ENCODE measurements at regions not wholly inside any gene's neighbourhood (a gene's known extent, or its start where the extent isn't known, plus 50 kb on each side); places are given as distances from the start of the nearest gene placed in this dataset.

GRCh38 chr5:39580702-39581453 is 156.1 kb upstream of the DAB2 start:
- DNase-seq = no peak

GRCh38 chr5:39579750-39580149 is 155.0 kb upstream of the DAB2 start:
- DNase-seq = no peak

DNA sequence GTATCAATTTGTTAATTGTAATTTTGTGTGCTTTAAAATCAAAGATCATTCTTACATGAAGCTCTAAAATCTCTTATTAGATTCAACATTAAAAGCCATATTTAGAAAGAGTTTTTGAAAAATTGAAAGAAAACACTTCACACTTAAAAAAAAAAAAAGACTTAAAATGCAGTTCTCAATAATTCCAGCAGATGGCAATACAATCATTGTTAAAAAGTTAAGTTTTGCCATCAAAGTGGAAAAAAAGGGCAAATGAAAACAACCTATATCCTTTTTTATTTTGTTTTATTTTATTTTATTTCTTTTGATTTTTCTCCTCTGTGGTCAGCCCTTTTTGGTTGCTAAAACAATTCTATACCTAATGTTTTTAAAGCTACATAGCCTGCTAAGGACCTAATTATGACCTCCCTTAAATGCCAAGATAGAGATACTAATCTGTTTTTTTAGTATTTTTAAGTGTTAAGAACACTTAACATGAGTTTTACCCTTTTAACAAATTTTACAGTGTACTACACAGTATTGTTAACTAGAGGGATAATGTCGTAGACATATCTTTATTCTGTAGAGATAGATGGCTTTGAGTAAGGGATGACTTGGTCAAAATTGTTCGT is 154.2 kb upstream of the DAB2 start:
- no peak for DNase-seq

- no peak for DNase-seq
These were observed 152.7 kb upstream of the DAB2 start for GRCh38 chr5:39577529-39577928.

DNA sequence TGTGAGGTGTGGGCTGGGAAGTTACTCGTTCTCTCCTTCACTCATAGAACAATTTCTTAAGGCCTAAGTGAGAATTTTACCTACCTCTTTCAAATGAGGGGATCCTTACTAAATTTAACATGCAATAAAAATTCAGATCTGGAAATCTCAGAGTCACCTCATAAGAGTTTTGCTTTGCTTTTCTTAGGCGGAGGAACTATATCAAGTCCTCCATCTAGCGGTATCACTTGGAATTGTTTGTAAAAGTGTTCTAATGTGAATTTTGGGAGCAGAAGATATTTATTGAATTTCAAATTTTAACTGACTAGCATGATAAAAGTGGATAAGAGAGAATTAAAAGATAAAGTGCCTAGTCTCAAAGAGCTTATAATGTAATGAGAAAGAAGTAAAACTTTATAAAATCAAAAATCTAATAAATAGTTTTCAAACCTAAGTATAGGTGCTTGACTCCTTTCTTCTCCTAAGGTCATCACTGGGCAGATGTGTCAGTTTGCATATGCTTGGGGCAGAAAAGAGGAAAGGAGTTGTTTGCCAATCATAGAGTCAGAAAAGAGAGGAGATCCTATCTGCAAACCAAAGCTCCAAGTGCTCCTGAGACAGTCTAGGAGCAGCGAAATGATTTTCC is 145.7 kb upstream of the DAB2 start:
- DNase-seq = peak in 1 of 2 donors; percentile 54

GRCh38 chr5:39569857-39570256 is 145.1 kb upstream of the DAB2 start:
- no peak for DNase-seq

GRCh38 chr5:39566891-39567290 is 142.1 kb upstream of the DAB2 start:
- no peak for DNase-seq

- DNase-seq = no peak
These were observed 141.2 kb upstream of the DAB2 start for GRCh38 chr5:39566029-39566428.

- DNase-seq = no peak
These were observed 136.6 kb upstream of the DAB2 start for GRCh38 chr5:39561421-39561820.

GRCh38 chr5:39560726-39561125 is 135.9 kb upstream of the DAB2 start:
- peak in 1 of 2 donors; percentile 15 for DNase-seq

DNA sequence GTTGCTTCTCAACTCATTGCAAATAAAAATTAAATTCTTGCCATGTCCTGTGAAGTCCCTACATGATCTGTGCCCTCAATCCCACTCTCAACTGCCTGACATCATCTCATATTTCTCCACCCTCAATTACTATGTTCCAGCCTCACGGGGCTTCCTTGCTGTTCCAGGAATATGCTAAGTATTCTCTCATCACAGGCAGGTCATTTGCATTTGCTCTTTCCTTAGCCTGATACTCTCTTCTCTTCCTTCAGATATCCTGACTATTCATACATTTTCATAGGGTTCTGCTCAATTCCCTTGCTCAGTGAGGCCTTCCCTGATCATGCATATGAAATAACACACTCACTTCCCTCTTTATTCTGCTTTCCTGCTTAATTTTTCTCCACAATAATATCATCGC is 135.1 kb upstream of the DAB2 start:
- DNase-seq = no peak

DNA sequence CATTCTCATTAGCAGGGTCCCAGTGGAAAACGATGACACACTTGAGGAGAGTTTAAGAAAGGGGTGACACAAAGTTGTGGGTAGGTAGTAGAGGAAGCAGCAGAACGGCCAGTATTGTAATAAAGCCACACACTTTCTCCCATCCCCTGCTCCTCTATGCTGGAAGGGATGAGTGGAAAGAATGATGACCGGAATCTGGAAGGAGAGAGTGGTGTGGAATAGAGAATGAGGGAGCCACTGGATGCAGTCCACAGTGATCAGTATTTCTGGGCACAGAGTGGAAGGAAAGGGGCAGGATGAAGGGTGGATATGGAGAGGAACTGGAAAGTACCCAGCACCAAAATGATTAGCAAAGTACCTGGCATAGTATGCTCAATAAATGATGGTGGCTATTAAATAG is 133.8 kb upstream of the DAB2 start:
- no peak for DNase-seq

- DNase-seq = no peak
These were observed 131.0 kb upstream of the DAB2 start for GRCh38 chr5:39555788-39556187.

DNA sequence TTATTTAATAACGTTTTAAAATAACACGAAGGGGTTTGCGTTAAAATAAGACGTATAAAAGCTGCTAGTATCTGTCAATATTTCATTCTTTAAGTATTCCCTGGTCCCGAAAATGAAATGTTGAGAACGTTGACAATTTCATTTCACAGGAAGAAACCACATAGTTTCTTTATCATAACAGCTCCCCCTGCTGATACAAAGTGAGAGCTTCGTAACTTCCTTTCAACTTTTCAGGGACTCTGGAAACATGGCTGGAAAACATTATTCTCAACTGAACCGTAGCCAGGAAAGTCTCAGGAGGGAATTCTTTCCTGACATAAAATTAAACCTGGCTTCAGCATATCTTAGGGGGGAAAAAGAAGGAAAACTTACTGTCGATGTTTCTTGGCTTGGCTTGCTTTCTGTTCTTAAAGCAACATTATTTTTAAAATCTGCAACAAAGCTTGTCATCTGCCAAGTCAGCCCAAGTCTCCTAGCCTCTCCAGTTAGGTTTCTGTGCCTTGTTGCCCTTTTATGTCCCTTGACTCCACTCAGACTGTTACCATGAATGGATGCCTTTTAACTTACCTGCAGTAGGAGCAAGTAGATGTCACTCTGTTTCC is 122.9 kb upstream of the DAB2 start:
- peak in 1 of 2 donors; percentile 68 for DNase-seq

- no peak for DNase-seq
These were observed 120.2 kb upstream of the DAB2 start for GRCh38 chr5:39544941-39545340.

GRCh38 chr5:39543335-39543734 is 118.6 kb upstream of the DAB2 start:
- DNase-seq = no peak

DNA sequence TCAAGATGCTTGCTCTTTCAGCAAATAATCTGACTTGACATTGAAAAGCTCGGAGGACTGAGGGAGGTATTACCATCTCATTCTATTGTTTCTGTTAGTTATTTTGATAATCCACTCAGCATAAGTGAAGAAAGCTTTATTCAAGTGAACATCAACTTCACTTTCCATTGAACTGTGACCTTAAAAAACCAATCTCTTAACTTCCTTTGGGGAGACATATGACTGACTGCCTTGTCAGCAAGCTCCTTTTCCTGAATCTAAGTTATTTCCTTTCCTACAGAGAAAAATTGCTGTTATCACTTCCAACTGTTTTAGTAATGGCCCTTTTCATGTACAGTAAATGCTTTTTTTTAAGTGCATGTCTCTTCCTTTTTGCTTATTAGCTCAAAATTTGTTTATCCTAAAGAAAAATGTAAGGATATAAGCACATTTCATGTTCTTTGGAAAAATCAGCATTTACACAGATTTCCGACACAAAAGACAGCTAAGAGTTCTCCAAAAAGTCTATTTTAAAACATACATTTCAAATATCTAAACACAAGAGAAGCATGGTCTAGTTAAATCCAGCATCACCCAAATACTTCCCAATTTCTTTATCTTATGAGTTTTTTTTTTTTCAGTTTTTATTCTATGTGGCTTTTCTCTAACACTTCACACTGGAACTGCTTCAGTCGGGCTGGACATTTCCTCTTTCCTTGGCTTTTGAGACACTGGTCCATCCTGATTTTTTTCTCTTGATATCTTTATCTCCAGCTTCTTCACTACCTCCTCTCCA is 117.9 kb upstream of the DAB2 start:
- DNase-seq = no peak

- no peak for DNase-seq
These were observed 117.1 kb upstream of the DAB2 start for GRCh38 chr5:39541920-39542319.

- no peak for DNase-seq
These were observed 114.7 kb upstream of the DAB2 start for GRCh38 chr5:39539470-39539869.

DNA sequence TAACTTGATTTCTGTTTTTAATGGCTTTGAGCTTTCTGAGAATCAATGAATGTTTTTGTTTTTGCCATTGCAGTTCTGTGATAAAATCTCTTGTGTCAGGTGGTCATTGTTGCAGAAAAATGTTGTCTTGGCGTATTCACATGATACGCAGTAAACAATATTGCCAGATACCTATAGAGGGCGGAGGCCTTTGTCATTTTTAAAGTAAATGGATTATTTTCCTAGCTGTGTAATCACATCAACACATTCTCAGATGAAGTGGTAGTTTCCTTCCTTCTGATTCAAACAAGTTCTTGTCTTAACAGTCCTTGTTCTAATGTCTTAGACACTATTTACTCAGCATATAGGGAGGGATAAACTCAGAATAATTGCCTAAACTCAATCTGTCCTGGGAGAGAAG is 109.9 kb upstream of the DAB2 start:
- DNase-seq = no peak

DNA sequence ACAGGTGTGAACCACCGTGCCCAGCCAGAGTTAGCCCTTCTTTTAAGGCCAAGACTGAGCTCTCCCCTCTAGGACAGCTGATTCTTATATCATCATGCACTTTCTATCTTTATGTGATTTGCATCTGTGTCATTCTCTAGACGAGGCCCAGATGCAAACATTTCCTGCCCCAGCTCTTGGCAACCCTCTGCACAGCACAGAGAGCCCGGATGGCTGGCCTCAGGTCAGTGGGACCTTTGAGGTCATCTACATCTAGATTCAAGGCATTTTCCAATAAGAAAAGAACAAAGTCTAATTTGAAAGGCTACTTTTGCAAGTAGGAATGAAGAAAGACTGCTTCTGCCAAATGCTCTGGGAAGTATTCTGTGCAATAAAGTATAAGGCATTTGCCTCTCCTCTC is 109.0 kb upstream of the DAB2 start:
- DNase-seq = no peak

DNA sequence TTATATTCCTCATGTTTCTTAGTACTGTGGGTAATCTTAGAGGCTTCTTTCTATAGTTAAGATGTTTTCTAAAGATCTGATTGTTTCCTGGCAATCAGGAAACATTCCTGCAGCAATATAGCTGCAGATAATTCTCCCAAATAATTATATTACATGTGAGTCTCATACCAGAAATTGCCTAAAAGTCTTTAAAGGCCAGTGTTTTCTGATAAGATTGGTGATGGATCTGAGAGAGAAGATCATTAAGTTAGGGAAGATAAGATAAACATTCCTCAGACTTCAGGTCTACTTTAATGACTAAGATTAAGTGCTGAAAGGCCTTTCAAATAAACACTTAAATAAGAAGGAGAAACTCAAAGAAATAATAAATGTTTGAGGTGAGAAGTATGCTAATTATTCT is 107.7 kb upstream of the DAB2 start:
- no peak for DNase-seq

- DNase-seq = no peak
These were observed 106.5 kb upstream of the DAB2 start for GRCh38 chr5:39531306-39531705.
